GM13976 (cell line): ENCODE measurements at regions not wholly inside any gene's neighbourhood (a gene's known extent, or its start where the extent isn't known, plus 50 kb on each side); places are given as distances from the start of the nearest gene placed in this dataset.

Experiments
- DNase-seq: peaks from one replicate; pipeline ENCODE4 v3.0.0; 2012; ENCODE audit warnings: low spot score
- CTCF ChIP-seq: IDR thresholded peaks from 2 replicates; pipeline ENCODE4 v1.5.1; 2012; ENCODE audit warnings: borderline replicate concordance, mild to moderate bottlenecking; ENCODE audit not compliant: insufficient read depth; ENCODE audit errors: extremely low read depth, missing control alignments, control extremely low read depth
- in situ Hi-C: fragments of 300-500 bp; cut with MboI; formaldehyde crosslinking; loops from one replicate; pipeline ENCODE4 v1.12.0; 2022; ENCODE audit warnings: low sequenced_read_pairs, mixed read lengths, inconsistent platforms; ENCODE audit not compliant: unreplicated experiment

DNA sequence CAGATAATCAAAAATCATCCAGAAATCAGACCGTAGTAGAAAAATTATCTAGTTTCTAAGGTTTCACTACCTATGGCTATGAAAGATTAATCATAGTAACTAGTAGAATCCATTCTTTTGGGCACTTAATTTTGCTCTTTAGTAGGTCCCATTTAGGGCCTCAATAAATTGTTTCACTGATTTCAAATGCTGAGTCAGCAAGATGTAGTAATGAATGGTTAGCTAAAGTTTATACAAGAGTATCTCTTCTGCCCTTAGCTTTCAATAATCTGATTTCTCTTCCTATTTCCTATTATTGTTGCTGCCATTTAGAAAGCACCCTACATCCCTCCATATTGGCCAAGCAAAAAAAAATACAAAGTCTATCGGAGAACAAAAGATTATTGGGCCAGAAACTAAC is 283.2 kb upstream of the PCDH10 start:
- no peak for TF ChIP-seq CTCF
- DNase-seq: no peak
- in situ Hi-C loops: no loop called here

- in situ Hi-C loops: no loop called here
- no peak for DNase-seq
- no peak for TF ChIP-seq CTCF
Observed at GRCh38 chr4:132866616-132867015, 282.5 kb upstream of the PCDH10 start.

DNA sequence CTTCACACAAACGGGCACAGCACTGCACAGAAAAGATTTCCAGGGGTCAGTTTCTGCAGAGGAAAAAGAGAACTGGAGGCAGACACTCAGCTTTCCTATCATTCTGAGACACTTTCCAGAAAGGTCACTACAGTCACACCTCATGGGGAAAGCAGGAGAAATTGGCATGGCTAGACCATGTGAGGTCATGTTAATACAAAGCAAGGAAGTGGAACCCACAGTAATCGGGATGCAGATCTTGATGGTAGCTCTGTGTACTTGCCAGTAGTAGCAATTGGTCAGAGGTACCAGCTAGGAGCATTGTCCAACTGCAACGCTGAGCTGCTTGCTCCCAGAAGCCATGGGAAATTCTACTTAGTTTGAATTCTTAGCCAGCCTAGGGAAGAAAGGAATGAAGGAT is 255.3 kb upstream of the PCDH10 start:
- no peak for DNase-seq
- in situ Hi-C loops: no loop called here
- no peak for TF ChIP-seq CTCF

DNA sequence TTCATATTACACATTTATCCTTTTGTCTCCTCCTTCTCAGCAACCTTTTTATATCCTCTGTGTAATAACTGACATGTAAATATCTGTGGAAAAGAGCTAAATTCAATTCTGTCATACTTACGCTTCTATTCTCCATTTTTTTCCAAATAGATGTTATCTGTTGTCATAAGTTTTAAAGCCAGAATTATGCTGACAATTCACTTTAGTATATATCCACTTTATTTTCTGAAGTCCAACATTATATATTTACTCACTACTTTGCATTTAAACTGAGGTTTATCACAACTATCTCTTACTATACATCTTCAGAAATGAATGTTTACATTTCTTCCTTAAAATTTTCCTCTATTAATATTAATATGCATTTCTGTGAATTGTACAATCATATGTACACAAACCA is 247.9 kb upstream of the PCDH10 start:
- DNase-seq: no peak
- in situ Hi-C loops: no loop called here
- no peak for TF ChIP-seq CTCF

DNA sequence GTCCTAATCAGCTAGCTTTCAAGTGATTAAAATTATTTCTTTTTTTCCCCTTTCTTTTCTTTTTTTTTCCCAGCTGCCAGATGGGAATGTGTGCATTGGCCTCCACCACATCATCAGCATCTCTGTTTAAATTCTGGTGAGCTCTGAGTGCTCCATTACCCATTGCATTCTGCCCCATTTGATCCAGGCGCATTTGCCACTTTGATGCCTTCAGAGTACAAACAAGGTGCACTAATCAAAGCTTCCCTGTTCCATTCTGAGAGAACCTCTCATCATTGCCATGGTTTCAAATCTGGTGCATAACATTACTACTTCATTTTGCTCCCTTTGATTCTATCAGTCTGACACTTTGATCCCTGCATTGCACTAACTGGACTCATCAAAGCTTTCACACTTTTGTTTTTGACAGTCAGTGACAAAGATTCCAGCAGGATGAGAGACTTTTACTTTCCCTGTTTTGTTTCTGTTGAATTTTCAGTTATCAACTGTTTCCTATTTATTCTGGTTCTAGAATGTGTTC is 238.8 kb upstream of the PCDH10 start:
- no peak for TF ChIP-seq CTCF
- in situ Hi-C loops: no loop called here
- DNase-seq: no peak

DNA sequence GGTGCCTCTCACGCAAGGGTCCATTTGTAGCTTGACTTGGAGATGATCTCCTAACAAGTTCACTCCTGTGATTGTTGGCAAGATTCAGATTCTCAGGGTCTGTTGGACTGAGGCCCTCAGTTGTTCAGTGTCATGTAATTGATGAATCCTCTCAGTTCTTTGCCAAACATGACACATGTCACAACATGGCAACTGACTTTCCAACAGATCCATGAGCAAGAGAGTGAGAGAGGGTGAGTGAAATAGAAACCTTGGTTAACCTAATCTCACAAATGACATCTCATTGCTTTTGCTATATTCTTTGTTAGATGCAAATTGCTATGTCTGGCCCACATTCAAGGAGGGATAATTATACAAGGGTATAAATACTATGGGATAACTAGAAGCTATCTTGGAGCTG is 231.0 kb upstream of the PCDH10 start:
- no peak for DNase-seq
- in situ Hi-C loops: no loop called here
- no peak for TF ChIP-seq CTCF

GRCh38 chr4:132923516-132923915 is 225.6 kb upstream of the PCDH10 start:
- TF ChIP-seq CTCF: no peak
- no peak for DNase-seq
- in situ Hi-C loops: no loop called here
